NT2/D1 (cell line): ENCODE measurements at regions not wholly inside any gene's neighbourhood (a gene's known extent, or its start where the extent isn't known, plus 50 kb on each side); places are given as distances from the start of the nearest gene placed in this dataset.

Experiments
- SUZ12 ChIP-seq: IDR thresholded peaks from 2 replicates; pipeline ENCODE4 v1.6.1; 2011; ENCODE audit not compliant: insufficient read length, insufficient read depth; ENCODE audit errors: extremely low read depth
- YY1 ChIP-seq: IDR thresholded peaks from 2 replicates; pipeline ENCODE4 v1.6.1; 2011; ENCODE audit not compliant: insufficient read length, insufficient read depth
- ZNF274 ChIP-seq: IDR thresholded peaks from 2 replicates; pipeline ENCODE4 v1.6.1; 2011; ENCODE audit warnings: mild to moderate bottlenecking, low read depth, low read length

GRCh38 chr14:25371068-25371467, 321.1 kb upstream of the STXBP6 start:
- TF ChIP-seq ZNF274 = no peak
- no peak for TF ChIP-seq SUZ12
- no peak for TF ChIP-seq YY1
